ENCODE measurements at regions not wholly inside any gene's neighbourhood (a gene's known extent, or its start where the extent isn't known, plus 50 kb on each side); places are given as distances from the start of the nearest gene placed in this dataset.

DNA sequence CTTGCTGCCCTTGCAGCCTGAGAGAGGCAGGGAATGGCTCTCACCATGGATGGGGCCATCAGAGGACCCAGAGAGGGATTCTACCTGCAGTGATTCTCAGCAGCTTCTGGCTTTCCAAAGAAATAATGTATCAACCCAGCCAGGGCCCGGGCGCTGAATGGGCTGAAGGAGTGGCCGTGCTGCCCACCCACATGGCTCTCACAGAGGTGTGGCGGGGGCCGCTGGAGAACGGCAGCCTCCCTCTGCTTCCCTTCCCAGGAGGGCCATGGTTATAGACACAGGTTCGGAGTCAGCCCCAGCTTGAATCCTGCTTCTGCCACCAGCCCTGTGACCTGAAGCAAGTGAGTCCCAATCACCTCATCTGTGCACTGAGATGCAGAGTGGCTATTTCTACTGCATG lies 82.7 kb downstream of the THAP12 start:
- DNase-seq = no peak

DNA sequence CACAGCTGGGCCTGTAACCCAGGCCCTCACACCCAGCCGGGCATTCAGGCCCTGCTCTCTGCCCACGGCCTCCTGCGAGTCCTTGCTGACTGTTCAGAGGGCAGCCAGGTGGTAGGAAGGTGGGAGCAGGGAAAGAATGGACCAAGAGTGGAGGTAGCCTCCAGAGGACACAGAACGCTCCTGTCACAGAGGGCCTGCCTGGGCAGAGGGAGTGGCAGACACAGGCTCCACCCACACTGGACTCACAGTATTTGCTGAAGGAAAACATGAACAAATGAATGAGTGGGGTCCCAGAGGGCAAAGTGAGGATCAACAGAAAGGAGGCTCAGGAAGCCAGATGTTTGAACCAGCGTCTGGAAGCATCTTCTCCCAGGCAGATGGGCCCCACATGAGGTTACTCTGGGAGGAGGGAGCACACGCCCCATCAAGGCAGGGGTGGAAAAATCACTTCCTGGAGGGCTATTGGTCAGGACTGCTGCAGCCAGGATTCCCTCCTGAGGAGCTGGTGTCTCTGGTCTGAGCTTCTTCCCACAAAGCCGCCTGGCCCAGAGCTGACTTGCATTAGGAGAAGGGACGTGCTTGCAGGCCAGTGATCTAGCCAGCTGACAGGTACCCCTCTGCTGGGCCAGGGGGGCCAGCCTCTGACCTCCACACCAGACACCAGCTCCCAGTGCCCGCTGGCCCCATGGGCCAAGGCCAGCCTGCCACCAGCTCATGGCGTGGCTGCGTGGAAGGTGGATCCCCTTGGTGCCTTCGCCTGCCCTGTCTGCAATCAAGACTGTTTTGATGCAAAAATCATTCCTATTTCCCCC lies 84.0 kb downstream of the THAP12 start:
- DNase-seq = no peak

DNA sequence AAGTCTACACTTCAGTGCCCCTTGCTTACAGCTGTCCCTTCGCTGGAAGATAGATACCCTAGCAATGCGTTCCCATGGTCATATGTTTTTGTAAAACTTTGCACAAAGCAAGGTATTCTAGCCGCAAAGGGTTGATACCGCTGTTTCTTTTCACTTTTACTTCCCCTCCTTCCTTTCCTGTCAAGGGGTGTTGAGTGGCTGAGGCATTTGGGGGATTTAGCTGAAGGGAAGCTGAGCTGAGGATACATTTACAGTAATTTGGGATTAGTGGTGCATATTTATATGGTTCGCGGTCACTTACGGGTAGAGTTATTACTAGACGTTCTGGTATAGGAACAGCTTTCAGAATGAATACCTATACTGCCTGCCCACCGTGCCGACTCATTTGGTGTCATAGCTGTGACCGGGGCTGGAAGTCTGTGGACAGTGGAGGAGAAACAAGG lies 86.9 kb upstream of the WNT11 start:
- DNase-seq = no peak

DNA sequence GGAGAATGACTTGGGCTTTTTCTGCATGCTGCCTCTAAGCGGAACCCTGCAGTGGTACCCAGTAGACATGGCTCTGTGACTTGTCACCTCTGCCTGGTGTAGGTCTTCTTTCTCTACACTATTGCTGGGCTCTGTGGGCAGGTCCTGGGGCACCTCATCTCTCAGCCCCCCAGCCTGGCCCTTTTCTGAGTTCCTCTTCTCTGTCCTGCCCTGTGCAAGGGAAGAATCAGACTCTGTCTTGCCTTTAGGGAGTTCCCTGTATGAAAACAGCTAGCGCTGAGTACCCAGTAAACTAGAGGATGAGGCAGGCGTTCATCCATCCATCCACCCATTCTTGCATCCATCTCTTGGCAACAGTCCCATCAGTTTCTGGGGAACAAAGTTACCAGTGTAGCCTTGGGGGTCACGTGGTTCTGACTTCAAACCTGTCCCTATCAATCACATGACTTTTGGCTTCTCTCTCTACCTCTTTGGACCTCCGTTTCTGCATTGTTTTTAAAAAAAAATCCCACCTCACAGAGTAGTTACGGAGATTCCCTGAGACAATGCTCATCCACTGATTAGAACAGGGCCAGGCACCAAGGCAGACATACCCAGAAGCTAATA lies 86.4 kb upstream of the WNT11 start:
- no peak for DNase-seq

GRCh38 chr11:76291576-76292526 lies 85.5 kb upstream of the WNT11 start:
- no peak for DNase-seq

- peak; percentile 28 for DNase-seq
These were observed 82.1 kb upstream of the WNT11 start for GRCh38 chr11:76288166-76288980.

DNA sequence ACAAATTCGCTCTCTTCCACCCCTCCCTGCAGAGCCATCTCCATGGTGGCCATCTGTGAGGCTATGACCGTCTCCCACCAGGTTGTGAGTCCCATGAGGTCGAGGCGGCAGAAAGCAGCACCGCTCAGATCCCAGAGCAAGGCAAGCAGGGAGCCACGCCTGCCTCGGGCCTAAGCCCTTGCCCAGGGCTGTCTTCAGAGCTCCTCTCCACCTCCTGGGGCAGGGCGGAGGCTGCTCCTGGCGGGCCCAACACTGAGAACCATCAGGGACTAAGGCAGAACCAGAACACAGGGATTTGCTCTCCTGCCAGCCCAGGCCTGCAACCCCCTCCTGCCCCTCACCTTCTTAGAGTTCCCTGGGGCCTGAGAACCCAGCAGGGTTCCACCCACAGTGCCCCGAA lies 80.9 kb upstream of the WNT11 start:
- DNase-seq = no peak

DNA sequence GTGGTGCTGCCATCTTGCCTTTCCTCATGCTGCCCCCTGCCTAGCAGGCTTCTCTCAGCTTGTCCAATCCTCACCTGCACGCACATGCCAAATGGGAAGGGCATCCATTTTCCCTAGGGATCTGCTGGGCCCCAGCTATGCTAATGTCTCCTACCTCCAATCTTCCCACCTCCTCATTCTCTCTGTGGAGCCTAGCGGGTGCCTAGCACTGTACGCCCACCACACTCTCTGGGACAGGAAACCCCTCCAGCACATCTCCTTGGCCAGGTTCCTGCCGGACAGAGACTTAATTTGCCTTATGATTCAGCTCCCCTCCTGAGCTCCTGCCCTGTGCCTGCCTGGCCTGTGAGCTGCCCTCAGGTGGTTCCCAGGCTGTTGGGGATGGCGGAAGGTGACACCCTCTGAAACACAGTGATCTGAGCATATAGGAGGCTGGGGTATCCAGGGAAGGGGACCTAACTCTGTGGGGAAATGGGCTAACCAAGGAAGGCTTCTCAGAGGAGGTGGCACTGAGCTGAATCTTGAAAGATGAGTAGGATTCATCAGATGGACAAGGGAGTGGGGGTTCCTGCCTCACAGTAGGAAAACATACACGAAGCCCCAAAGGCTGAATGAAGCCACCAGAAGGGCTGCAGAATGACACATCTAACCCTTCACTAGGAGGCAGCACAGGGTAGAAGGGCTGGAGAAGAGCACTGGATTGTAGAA lies 79.2 kb upstream of the WNT11 start:
- DNase-seq = no peak

DNA sequence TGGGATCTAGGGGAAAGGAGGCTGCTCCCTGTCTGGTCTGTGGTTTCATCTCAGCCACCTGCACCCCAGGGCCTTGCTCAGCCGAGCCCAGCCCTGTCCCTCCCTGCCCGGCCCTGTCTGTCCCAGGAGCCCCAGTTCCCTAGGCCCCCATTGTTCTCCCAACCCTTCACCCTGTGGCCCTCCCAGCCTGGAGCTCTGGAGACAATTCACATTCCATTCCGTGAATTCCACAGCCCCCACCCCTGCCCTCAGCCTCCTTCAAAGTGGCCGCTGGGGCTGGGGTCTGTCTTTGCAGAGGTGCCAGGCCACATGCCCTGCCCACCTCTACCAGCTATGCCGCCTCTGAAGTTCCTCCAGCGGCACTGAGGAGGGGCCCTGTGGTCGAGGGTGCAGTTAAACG lies 77.9 kb upstream of the WNT11 start:
- no peak for DNase-seq

DNA sequence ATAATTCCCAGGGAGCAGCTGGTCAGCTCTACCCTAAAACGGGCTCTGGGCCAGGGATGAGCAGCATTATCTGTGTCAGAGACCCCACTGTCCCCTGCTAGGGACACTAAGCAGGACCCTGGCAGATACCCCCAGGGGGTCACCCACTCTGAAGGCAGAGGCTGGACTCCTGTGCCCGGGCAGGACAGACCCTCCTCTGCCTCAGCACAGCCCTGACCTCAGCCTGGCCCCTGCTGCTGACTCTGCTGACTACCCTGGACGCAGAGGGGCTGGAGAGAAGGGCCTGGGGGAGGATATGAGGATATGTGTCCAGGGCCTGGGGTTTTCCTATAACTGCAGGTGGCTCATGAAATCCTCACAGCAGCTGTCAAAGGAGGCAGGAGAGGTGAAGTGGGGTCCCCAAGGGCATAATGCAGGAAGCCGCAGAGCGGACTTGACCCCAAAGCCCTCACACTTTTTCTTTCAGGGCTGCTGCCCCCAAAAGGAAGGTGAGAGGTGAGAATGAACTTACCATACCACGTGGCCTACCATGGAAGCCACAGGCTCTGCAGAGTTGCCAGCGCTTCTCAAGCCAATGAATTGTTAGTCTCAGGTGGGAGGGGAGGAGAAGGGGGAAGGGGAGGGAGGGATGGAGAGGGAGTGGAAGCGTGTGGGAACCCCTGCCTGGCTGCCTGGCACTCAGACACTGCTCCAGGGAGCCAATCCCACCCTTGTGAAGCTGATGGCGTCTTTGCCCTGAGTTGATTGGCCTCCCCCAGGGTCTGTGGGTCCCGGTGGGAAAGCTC lies 76.7 kb upstream of the WNT11 start:
- no peak for DNase-seq

GRCh38 chr11:76282172-76282571 lies 75.9 kb upstream of the WNT11 start:
- no peak for DNase-seq

GRCh38 chr11:76281558-76281906 lies 75.2 kb upstream of the WNT11 start:
- no peak for DNase-seq

- no peak for DNase-seq
These were observed 74.7 kb upstream of the WNT11 start for GRCh38 chr11:76280882-76281557.

GRCh38 chr11:76280151-76280881 lies 74.0 kb upstream of the WNT11 start:
- no peak for DNase-seq

- no peak for DNase-seq
These were observed 73.3 kb upstream of the WNT11 start for GRCh38 chr11:76279646-76280045.

DNA sequence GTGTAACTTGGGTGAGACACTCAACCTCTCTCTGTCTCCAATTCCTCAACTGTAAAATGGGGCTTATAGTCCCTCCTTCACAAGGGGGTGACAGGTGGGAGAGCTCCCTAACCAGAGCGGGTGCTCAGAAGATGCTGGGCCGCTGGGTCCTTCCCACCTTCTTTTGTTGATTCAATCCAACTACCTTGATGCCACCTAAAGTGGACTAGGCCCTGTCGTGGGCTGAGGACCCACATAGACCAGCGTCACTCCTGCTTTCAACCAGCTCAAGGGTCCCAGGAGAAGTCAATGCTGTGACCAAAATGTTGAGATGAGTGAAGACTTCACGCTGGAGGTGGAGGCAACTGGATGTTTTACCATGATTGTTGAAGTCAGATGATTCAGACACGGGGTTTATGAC lies 72.7 kb upstream of the WNT11 start:
- DNase-seq = no peak

- DNase-seq = no peak
These were observed 72.2 kb upstream of the WNT11 start for GRCh38 chr11:76278526-76278925.

GRCh38 chr11:76277298-76278175 lies 71.2 kb upstream of the WNT11 start:
- no peak for DNase-seq

- DNase-seq = no peak
These were observed 70.5 kb upstream of the WNT11 start for GRCh38 chr11:76276781-76277155.
